Panc1 (cell line): ENCODE measurements at regions not wholly inside any gene's neighbourhood (a gene's known extent, or its start where the extent isn't known, plus 50 kb on each side); places are given as distances from the start of the nearest gene placed in this dataset.

Experiments used
- ATAC-seq: fragments of 200-7000 bp; cut with Tn5 transposase; 2 replicates; pipeline ENCODE4 v1.9.1; 2020; ENCODE audit warnings: mild to moderate bottlenecking, moderate library complexity
- BruUV-seq: library from RNA; stranded (reverse); fragments of 400-500 nt; replicated peaks from 2 replicates; lab custom pipeline; 2021; lab: Mats Ljungman, UMichigan
- CTCF ChIA-PET: fragments of 300-600 bp; sonication (Branson Sonifier 250); formaldehyde crosslinking; loops from one replicate; lab custom pipeline; 2022; ENCODE audit warnings: antibody characterized with exemption; lab: Charles Lee
- POLR2A ChIA-PET: fragments of 300-600 bp; sonication (Branson Sonifier 250); formaldehyde crosslinking; loops from one replicate; lab custom pipeline; 2022; ENCODE audit warnings: antibody characterized with exemption; lab: Charles Lee
- DNase-seq: peaks from one replicate; pipeline ENCODE4 v3.0.0-alpha.2; 2010; ENCODE audit warnings: low read depth, low spot score
- H3K27ac ChIP-seq: 2 replicates; pipeline ENCODE4 v1.5.1; 2011; ENCODE audit warnings: mild to moderate bottlenecking, low read length, inconsistent platforms
- H3K27me3 ChIP-seq: fragments of 200-500 bp; sonication (Bioruptor generic); 2 replicates; pipeline ENCODE4 v1.6.0; 2014; ENCODE audit warnings: low read length, inconsistent platforms; ENCODE audit not compliant: control insufficient read depth, insufficient read depth
- H3K36me3 ChIP-seq: fragments of 200-500 bp; sonication (Bioruptor generic); 2 replicates; pipeline ENCODE4 v1.5.1; 2014; ENCODE audit warnings: inconsistent platforms, mild to moderate bottlenecking, low read length, moderate library complexity; ENCODE audit not compliant: control insufficient read depth, insufficient read depth
- H3K4me1 ChIP-seq: 2 replicates; pipeline ENCODE4 v1.5.1; 2011; ENCODE audit warnings: inconsistent platforms, mild to moderate bottlenecking, low read length, moderate library complexity; ENCODE audit not compliant: control insufficient read depth, insufficient read depth
- H3K4me3 ChIP-seq, 2 experiments: 2 replicates each; pipeline ENCODE4 v1.5.1; 2011 to 2012; ENCODE audit warnings: low read depth in 2 of 2, low read length in 2 of 2, mild to moderate bottlenecking in 2 of 2, inconsistent platforms in 1 of 2, moderate library complexity in 1 of 2
- H3K9me3 ChIP-seq: fragments of 200-500 bp; sonication (Bioruptor generic); 2 replicates; pipeline ENCODE4 v1.5.1; 2014; ENCODE audit warnings: low read depth, mild to moderate bottlenecking, inconsistent platforms, low read length, moderate library complexity; ENCODE audit not compliant: control insufficient read depth, insufficient read depth
- POLR2AphosphoS5 ChIP-seq: IDR thresholded peaks from 2 replicates; pipeline ENCODE4 v1.6.1; 2012; ENCODE audit warnings: mild to moderate bottlenecking, low read depth, low read length, moderate library complexity
- SIN3A ChIP-seq: IDR thresholded peaks from 2 replicates; pipeline ENCODE4 v1.6.1; 2012; ENCODE audit warnings: low read depth, mild to moderate bottlenecking, low read length, moderate library complexity, borderline replicate concordance; ENCODE audit not compliant: insufficient read depth
- TCF7L2 ChIP-seq: IDR thresholded peaks from 2 replicates; pipeline ENCODE4 v1.6.1; 2011; ENCODE audit warnings: mild to moderate bottlenecking, low read depth, low read length, inconsistent platforms
- in situ Hi-C: cut with HindIII; loops from 2 replicates; pipeline ENCODE4 v1.10.0; 2016; ENCODE audit warnings: low sequenced_read_pairs, low pct_unique_long_range_greater_than_20kb
- intact Hi-C: fragments of 100-400 bp; cut with micrococcal nuclease; formaldehyde crosslinking; loops from one replicate; pipeline ENCODE4 v1.10.0; 2022; ENCODE audit not compliant: unreplicated experiment
- TF ChIP-seq, protein P1 (sequence below), 2 experiments: IDR thresholded peaks; 2 replicates each; pipeline ENCODE4 v1.6.1; 2011 to 2012; ENCODE audit warnings: low read depth in 2 of 2, control low read depth in 1 of 2, low read length in 1 of 2, mild to moderate bottlenecking in 1 of 2, moderate library complexity in 1 of 2; ENCODE audit not compliant: insufficient read depth in 1 of 2
- TF ChIP-seq, protein P2 (sequence below): fragments of 450-650 bp; IDR thresholded peaks from 2 replicates; pipeline ENCODE4 v1.5.1; 2017; ENCODE audit warnings: mild to moderate bottlenecking

DNA sequence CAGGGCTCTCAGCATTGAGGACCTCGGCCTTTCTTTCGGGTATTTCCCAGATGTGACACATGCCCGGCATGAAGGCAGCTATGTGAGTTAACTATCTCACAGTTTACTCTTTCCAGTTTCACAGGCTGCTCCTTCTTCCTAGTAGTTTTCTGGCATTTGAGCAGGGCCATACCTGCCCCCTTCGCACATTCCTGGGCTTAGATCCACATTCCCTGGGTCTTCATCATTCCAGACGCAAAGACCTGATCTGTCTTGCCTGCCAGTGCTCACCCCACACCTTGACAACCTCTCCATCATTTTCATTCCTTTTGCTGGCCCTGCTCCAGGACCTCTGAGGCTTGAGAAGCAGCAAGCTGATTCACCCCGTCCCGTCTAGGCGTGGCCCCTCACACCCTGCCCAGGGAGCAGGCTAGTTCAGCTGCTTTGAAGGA, 227.5 kb downstream of the WDR11 start:
- in situ Hi-C loops (no loop called here), intact Hi-C loops (no loop called here)
- ChIA-PET CTCF (no interaction called here), POLR2A (no interaction called here)
- Histone ChIP-seq H3K4me3 (no peak overlapping the region), H3K27me3 (peaks cover 11% of the 10 kb centered on the region), H3K4me1 (no peaks in the 10 kb centered on the region), H3K27ac (no peak overlapping the region), H3K36me3 (no peaks in the 10 kb centered on the region), H3K9me3 (no peaks in the 10 kb centered on the region)
- no peak for ATAC-seq
- BruUV-seq, result no TSS peak
- no peak for DNase-seq
- TF ChIP-seq SIN3A (no peak), POLR2AphosphoS5 (no peak), TCF7L2 (no peak)
- TF ChIP-seq, protein P1, sequence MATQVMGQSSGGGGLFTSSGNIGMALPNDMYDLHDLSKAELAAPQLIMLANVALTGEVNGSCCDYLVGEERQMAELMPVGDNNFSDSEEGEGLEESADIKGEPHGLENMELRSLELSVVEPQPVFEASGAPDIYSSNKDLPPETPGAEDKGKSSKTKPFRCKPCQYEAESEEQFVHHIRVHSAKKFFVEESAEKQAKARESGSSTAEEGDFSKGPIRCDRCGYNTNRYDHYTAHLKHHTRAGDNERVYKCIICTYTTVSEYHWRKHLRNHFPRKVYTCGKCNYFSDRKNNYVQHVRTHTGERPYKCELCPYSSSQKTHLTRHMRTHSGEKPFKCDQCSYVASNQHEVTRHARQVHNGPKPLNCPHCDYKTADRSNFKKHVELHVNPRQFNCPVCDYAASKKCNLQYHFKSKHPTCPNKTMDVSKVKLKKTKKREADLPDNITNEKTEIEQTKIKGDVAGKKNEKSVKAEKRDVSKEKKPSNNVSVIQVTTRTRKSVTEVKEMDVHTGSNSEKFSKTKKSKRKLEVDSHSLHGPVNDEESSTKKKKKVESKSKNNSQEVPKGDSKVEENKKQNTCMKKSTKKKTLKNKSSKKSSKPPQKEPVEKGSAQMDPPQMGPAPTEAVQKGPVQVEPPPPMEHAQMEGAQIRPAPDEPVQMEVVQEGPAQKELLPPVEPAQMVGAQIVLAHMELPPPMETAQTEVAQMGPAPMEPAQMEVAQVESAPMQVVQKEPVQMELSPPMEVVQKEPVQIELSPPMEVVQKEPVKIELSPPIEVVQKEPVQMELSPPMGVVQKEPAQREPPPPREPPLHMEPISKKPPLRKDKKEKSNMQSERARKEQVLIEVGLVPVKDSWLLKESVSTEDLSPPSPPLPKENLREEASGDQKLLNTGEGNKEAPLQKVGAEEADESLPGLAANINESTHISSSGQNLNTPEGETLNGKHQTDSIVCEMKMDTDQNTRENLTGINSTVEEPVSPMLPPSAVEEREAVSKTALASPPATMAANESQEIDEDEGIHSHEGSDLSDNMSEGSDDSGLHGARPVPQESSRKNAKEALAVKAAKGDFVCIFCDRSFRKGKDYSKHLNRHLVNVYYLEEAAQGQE (IDR thresholded peaks at IDR 0.05; ENCODE audit: insufficient read depth in 1 of 2, low read depth in 2 of 2, low read length in 1 of 2), result no peak
- TF ChIP-seq, protein P2, sequence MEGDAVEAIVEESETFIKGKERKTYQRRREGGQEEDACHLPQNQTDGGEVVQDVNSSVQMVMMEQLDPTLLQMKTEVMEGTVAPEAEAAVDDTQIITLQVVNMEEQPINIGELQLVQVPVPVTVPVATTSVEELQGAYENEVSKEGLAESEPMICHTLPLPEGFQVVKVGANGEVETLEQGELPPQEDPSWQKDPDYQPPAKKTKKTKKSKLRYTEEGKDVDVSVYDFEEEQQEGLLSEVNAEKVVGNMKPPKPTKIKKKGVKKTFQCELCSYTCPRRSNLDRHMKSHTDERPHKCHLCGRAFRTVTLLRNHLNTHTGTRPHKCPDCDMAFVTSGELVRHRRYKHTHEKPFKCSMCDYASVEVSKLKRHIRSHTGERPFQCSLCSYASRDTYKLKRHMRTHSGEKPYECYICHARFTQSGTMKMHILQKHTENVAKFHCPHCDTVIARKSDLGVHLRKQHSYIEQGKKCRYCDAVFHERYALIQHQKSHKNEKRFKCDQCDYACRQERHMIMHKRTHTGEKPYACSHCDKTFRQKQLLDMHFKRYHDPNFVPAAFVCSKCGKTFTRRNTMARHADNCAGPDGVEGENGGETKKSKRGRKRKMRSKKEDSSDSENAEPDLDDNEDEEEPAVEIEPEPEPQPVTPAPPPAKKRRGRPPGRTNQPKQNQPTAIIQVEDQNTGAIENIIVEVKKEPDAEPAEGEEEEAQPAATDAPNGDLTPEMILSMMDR, result no peak

DNA sequence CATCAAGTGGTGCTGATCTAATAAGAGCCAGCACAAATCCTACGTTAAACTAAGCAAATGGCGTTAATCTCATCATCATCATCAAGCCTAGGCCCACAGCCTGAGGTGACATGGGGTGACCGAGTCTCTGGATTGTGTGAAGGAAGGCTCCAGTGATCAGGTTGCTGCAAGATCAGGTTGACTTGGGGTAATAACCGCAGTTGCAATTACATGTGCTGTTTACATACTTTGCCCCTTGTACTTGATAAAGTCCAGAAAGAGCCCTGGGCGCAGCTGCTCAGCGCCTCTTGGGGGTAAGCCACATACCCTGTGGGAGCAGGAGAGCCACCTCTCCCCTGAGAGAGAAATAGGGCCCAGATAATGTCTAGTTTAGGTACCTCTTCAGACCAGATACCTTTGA, 228.1 kb downstream of the WDR11 start:
- no peak for DNase-seq
- Histone ChIP-seq H3K9me3 (no peaks in the 10 kb centered on the region), H3K36me3 (no peaks in the 10 kb centered on the region), H3K27me3 (peaks cover 11% of the 10 kb centered on the region), H3K4me1 (no peaks in the 10 kb centered on the region), H3K27ac (no peak overlapping the region), H3K4me3 (no peak overlapping the region)
- intact Hi-C loops (no loop called here), in situ Hi-C loops (no loop called here)
- no peak for ATAC-seq
- no TSS peak for BruUV-seq
- no peak for TF ChIP-seq TCF7L2
- ChIA-PET POLR2A (no interaction called here), CTCF (no interaction called here)

DNA sequence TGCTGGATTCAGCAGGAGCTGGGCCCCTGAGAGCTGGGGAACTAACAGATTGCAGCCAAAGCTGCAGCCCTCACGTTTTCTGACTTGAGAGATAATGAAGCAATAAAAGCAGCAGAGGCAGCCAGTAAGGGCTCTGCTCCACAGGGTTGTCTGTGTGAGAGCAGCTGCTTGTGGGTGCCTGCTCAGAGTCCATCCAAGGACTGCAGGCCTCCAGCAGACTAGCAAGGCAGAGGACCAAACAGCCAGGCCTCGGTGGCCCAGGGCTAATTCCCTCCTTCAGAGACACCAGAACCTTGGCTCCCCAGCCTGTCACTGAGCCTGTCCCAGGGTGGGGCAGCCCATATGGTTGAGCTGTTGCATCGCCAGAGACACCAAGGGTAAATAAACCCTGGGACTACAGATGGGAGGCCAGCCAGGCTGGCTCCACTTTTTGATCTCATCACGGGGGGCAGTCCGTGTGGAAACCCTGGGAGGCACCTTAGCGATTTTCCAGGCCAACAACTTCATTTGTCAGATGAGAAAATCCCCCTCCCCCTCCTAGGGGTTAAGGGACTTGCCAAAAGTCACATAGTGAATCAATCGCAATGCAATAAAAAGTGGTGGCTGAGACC, 229.2 kb downstream of the WDR11 start:
- H3K36me3 ChIP-seq, result no peaks in the 10 kb centered on the region
- H3K4me3 ChIP-seq, result no peak overlapping the region
- H3K4me1 ChIP-seq, result no peaks in the 10 kb centered on the region
- no peak for DNase-seq
- CTCF ChIA-PET, result interaction anchor here (0.6 kb wide), 1 partner anchor 43 kb away, joined by 5 read pairs; no protein-coding TSS in a partner anchor
- POLR2A ChIA-PET, result no interaction called here
- no peak for ATAC-seq
- BruUV-seq, result no TSS peak
- H3K27ac ChIP-seq, result no peak overlapping the region
- peaks cover 11% of the 10 kb centered on the region for H3K27me3 ChIP-seq
- H3K9me3 ChIP-seq, result no peaks in the 10 kb centered on the region
- intact Hi-C loops, result no loop called here
- TF ChIP-seq, protein P2, result no peak
- TF ChIP-seq SIN3A (no peak), TCF7L2 (no peak), POLR2AphosphoS5 (no peak)
- TF ChIP-seq, protein P1 (IDR thresholded peaks at IDR 0.05; ENCODE audit: insufficient read depth in 1 of 2, low read depth in 2 of 2, low read length in 1 of 2), result no peak
- in situ Hi-C loops, result no loop called here
